Activated naive CD8-positive, alpha-beta T cell treated with anti-CD3 and anti-CD28 coated beads for 36 hours (primary cell): ENCODE measurements at regions not wholly inside any gene's neighbourhood (a gene's known extent, or its start where the extent isn't known, plus 50 kb on each side); places are given as distances from the start of the nearest gene placed in this dataset.
A peak's percentile ranks its signal among the peaks of the same experiment; 100 is the strongest.
"Not testable (repeated sequence)": the region's sequence is repeated elsewhere in the genome, so short reads cannot be mapped to it uniquely, and the experiment has no call there.

ENCODE experiments used
- DNase-seq: peaks from one replicate; pipeline ENCODE4 v3.0.0; 2021
- H3K27ac Mint-ChIP-seq: one replicate; pipeline ENCODE4 v1.8.0; 2022; ENCODE audit warnings: mild to moderate bottlenecking, moderate library complexity, mixed read lengths
- H3K27me3 Mint-ChIP-seq: one replicate; pipeline ENCODE4 v1.8.0; 2022; ENCODE audit warnings: mild to moderate bottlenecking, mixed read lengths
- H3K36me3 Mint-ChIP-seq: one replicate; pipeline ENCODE4 v1.8.0; 2021; ENCODE audit warnings: mild to moderate bottlenecking, mixed read lengths
- H3K4me1 Mint-ChIP-seq: one replicate; pipeline ENCODE4 v1.8.0; 2021; ENCODE audit warnings: mixed read lengths
- H3K4me3 Mint-ChIP-seq: one replicate; pipeline ENCODE4 v1.8.0; 2022; ENCODE audit warnings: mild to moderate bottlenecking, moderate library complexity, mixed read lengths
- H3K9me3 Mint-ChIP-seq: one replicate; pipeline ENCODE4 v1.8.0; 2022; ENCODE audit warnings: mixed read lengths

GRCh38 chr14:61602003-61602732 lies 93.1 kb upstream of the HIF1A start:
- H3K9me3 Mint-ChIP-seq = no peaks in the 10 kb centered on the region
- H3K36me3 Mint-ChIP-seq = no peaks in the 10 kb centered on the region
- DNase-seq = no peak
- no peaks in the 10 kb centered on the region for H3K27me3 Mint-ChIP-seq
- H3K4me3 Mint-ChIP-seq = no peak overlapping the region
- no peak overlapping the region for H3K27ac Mint-ChIP-seq
- H3K4me1 Mint-ChIP-seq = peaks cover 16% of the 10 kb centered on the region

- Mint-ChIP-seq H3K9me3 (no peaks in the 10 kb centered on the region), H3K4me1 (peaks cover 21% of the 10 kb centered on the region), H3K27ac (no peak overlapping the region), H3K36me3 (no peaks in the 10 kb centered on the region), H3K27me3 (no peaks in the 10 kb centered on the region), H3K4me3 (no peak overlapping the region)
- no peak for DNase-seq
Observed at GRCh38 chr14:61602733-61603077, 92.6 kb upstream of the HIF1A start.

GRCh38 chr14:61603736-61604135 lies 91.6 kb upstream of the HIF1A start:
- Mint-ChIP-seq H3K27ac (no peak overlapping the region), H3K4me3 (no peak overlapping the region), H3K27me3 (no peaks in the 10 kb centered on the region), H3K4me1 (peaks cover 19% of the 10 kb centered on the region), H3K9me3 (no peaks in the 10 kb centered on the region), H3K36me3 (no peaks in the 10 kb centered on the region)
- no peak for DNase-seq

- no peaks in the 10 kb centered on the region for H3K27me3 Mint-ChIP-seq
- no peak overlapping the region for H3K27ac Mint-ChIP-seq
- peak; percentile 32 for DNase-seq
Observed at GRCh38 chr14:61607570-61608244, 87.6 kb upstream of the HIF1A start.

GRCh38 chr14:61608245-61609165 lies 86.8 kb upstream of the HIF1A start:
- Mint-ChIP-seq H3K4me3 (no peak overlapping the region), H3K27ac (no peak overlapping the region), H3K36me3 (no peaks in the 10 kb centered on the region), H3K9me3 (no peaks in the 10 kb centered on the region), H3K4me1 (peaks cover 13% of the 10 kb centered on the region), H3K27me3 (no peaks in the 10 kb centered on the region)
- no peak for DNase-seq

More at GRCh38 chr14:61607570-61608244, 87.6 kb upstream of the HIF1A start:
- Mint-ChIP-seq H3K4me1 (peaks cover 13% of the 10 kb centered on the region), H3K4me3 (no peak overlapping the region), H3K36me3 (no peaks in the 10 kb centered on the region), H3K9me3 (no peaks in the 10 kb centered on the region)

GRCh38 chr14:61609191-61609843 lies 86.0 kb upstream of the HIF1A start:
- Mint-ChIP-seq H3K9me3 (no peaks in the 10 kb centered on the region), H3K27me3 (no peaks in the 10 kb centered on the region), H3K4me3 (no peak overlapping the region), H3K27ac (no peak overlapping the region), H3K4me1 (peaks cover 13% of the 10 kb centered on the region), H3K36me3 (no peaks in the 10 kb centered on the region)
- DNase-seq = no peak

GRCh38 chr14:61609884-61610283 lies 85.4 kb upstream of the HIF1A start:
- Mint-ChIP-seq H3K4me3 (no peak overlapping the region), H3K27me3 (no peaks in the 10 kb centered on the region), H3K9me3 (no peaks in the 10 kb centered on the region), H3K27ac (no peak overlapping the region), H3K36me3 (no peaks in the 10 kb centered on the region), H3K4me1 (peaks cover 13% of the 10 kb centered on the region)
- no peak for DNase-seq

- no peak for DNase-seq
- no peaks in the 10 kb centered on the region for H3K27me3 Mint-ChIP-seq
- peaks cover 19% of the 10 kb centered on the region for H3K4me1 Mint-ChIP-seq
- no peak overlapping the region for H3K27ac Mint-ChIP-seq
- H3K9me3 Mint-ChIP-seq = no peaks in the 10 kb centered on the region
- H3K4me3 Mint-ChIP-seq = no peak overlapping the region
- no peaks in the 10 kb centered on the region for H3K36me3 Mint-ChIP-seq
Observed at GRCh38 chr14:61610900-61611299, 84.4 kb upstream of the HIF1A start.

- Mint-ChIP-seq H3K9me3 (no peaks in the 10 kb centered on the region), H3K27me3 (no peaks in the 10 kb centered on the region), H3K4me1 (peaks cover 21% of the 10 kb centered on the region), H3K27ac (no peak overlapping the region), H3K36me3 (no peaks in the 10 kb centered on the region), H3K4me3 (no peak overlapping the region)
- DNase-seq = no peak
Observed at GRCh38 chr14:61611880-61612630, 83.3 kb upstream of the HIF1A start.

GRCh38 chr14:61613006-61613405 lies 82.3 kb upstream of the HIF1A start:
- peaks cover 22% of the 10 kb centered on the region for H3K4me1 Mint-ChIP-seq
- H3K9me3 Mint-ChIP-seq, H3K27me3 Mint-ChIP-seq, H3K4me3 Mint-ChIP-seq, H3K36me3 Mint-ChIP-seq, H3K27ac Mint-ChIP-seq, DNase-seq: not testable (repeated sequence)

GRCh38 chr14:61614693-61615092 lies 80.6 kb upstream of the HIF1A start:
- Mint-ChIP-seq H3K9me3 (peaks cover 3% of the 10 kb centered on the region), H3K36me3 (peaks cover 2% of the 10 kb centered on the region), H3K4me3 (no peak overlapping the region), H3K27ac (no peak overlapping the region), H3K4me1 (peaks cover 28% of the 10 kb centered on the region), H3K27me3 (no peaks in the 10 kb centered on the region)
- DNase-seq = no peak

- Mint-ChIP-seq H3K36me3 (peaks cover 2% of the 10 kb centered on the region), H3K9me3 (peaks cover 3% of the 10 kb centered on the region), H3K27me3 (no peaks in the 10 kb centered on the region), H3K27ac (no peak overlapping the region), H3K4me3 (no peak overlapping the region), H3K4me1 (peaks cover 40% of the 10 kb centered on the region)
- DNase-seq = no peak
Observed at GRCh38 chr14:61615743-61616523, 79.4 kb upstream of the HIF1A start.

GRCh38 chr14:61616524-61617185 lies 78.7 kb upstream of the HIF1A start:
- no peak for DNase-seq
- Mint-ChIP-seq H3K36me3 (peaks cover 2% of the 10 kb centered on the region), H3K27ac (no peak overlapping the region), H3K27me3 (no peaks in the 10 kb centered on the region), H3K4me3 (no peak overlapping the region), H3K9me3 (peaks cover 6% of the 10 kb centered on the region), H3K4me1 (peaks cover 46% of the 10 kb centered on the region)
